GM23248 (cell line): ENCODE measurements at regions not wholly inside any gene's neighbourhood (a gene's known extent, or its start where the extent isn't known, plus 50 kb on each side); places are given as distances from the start of the nearest gene placed in this dataset.

Experiments
- EZH2 ChIP-seq: fragments of 200-600 bp; sonication (generic); IDR thresholded peaks from 2 replicates; pipeline ENCODE4 v1.6.1; 2018; ENCODE audit warnings: antibody characterized with exemption, mild to moderate bottlenecking; ENCODE audit not compliant: insufficient read depth, poor library complexity, severe bottlenecking
- EZH2phosphoT487 ChIP-seq: fragments of 200-600 bp; sonication (generic); IDR thresholded peaks from 2 replicates; pipeline ENCODE4 v1.6.1; 2018; ENCODE audit warnings: antibody characterized with exemption, moderate library complexity, mild to moderate bottlenecking, low read depth; ENCODE audit not compliant: insufficient read depth

- no peak for TF ChIP-seq EZH2
- TF ChIP-seq EZH2phosphoT487 = no peak
Observed at GRCh38 chr16:64889446-64889845, 232.4 kb downstream of the CDH11 start.
